Tibial nerve (tissue), 4 donors: ENCODE measurements at regions not wholly inside any gene's neighbourhood (a gene's known extent, or its start where the extent isn't known, plus 50 kb on each side); places are given as distances from the start of the nearest gene placed in this dataset.
"Not testable (repeated sequence)": the region's sequence is repeated elsewhere in the genome, so short reads cannot be mapped to it uniquely, and the experiment has no call there.

Experiments
- DNase-seq, 2 donors: peaks; one replicate each; pipeline ENCODE4 v3.0.0-alpha.2; 2019; ENCODE audit warnings: low spot score in 2 of 2
- H3K27ac ChIP-seq, 4 donors: fragments of 200-600 bp; sonication (generic) in 3 of 4; one replicate each; pipeline ENCODE4 v1.5.1; 2017 to 2019; ENCODE audit warnings: mild to moderate bottlenecking in 1 of 4
- H3K27me3 ChIP-seq, 2 donors: fragments of 200-600 bp; sonication (generic) in 1 of 2; one replicate each; pipeline versions ENCODE4 v1.5.1 to v1.6.0; 2017 to 2019
- H3K36me3 ChIP-seq, 3 donors: fragments of 200-600 bp; sonication (generic); one replicate each; pipeline ENCODE4 v1.5.1; 2018 to 2019
- H3K4me1 ChIP-seq, 4 donors: fragments of 200-600 bp; sonication (generic) in 3 of 4; one replicate each; pipeline ENCODE4 v1.5.1; 2017 to 2019
- H3K4me3 ChIP-seq, 4 donors: fragments of 200-600 bp; sonication (generic) in 3 of 4; one replicate each; pipeline ENCODE4 v1.5.1; 2017 to 2019; ENCODE audit warnings: mild to moderate bottlenecking in 1 of 4, moderate library complexity in 1 of 4
- H3K9me3 ChIP-seq, 4 donors: fragments of 200-600 bp; sonication (generic) in 3 of 4; one replicate each; pipeline ENCODE4 v1.5.1; 2017 to 2019
- EP300 ChIP-seq, 2 donors: sonication (generic); formaldehyde crosslinking; IDR thresholded peaks; one replicate each; pipeline ENCODE4 v1.6.1; 2017; ENCODE audit warnings: antibody characterized with exemption in 2 of 2, mild to moderate bottlenecking in 1 of 2
- POLR2A ChIP-seq, 2 donors: fragments of 450-650 bp; IDR thresholded peaks; one replicate each; pipeline ENCODE4 v1.6.1; 2017; ENCODE audit warnings: antibody characterized with exemption in 2 of 2, mild to moderate bottlenecking in 2 of 2, moderate library complexity in 2 of 2
- WGBS, 2 donors: methylation state at CpG; one replicate each; pipeline ENCODE4 v1.1.5; 2018; 5-methylcytosine and 5-hydroxymethylcytosine counted together
- TF ChIP-seq, protein P1 (sequence below), 5 experiments: fragments of 200-600 bp in 3 of 5; fragments of 450-650 bp in 2 of 5; sonication (generic) in 3 of 5; IDR thresholded peaks; one replicate each; pipeline ENCODE4 v1.5.1; 2016 to 2019; ENCODE audit warnings: antibody characterized with exemption in 5 of 5, mild to moderate bottlenecking in 3 of 5, moderate library complexity in 2 of 5

DNA sequence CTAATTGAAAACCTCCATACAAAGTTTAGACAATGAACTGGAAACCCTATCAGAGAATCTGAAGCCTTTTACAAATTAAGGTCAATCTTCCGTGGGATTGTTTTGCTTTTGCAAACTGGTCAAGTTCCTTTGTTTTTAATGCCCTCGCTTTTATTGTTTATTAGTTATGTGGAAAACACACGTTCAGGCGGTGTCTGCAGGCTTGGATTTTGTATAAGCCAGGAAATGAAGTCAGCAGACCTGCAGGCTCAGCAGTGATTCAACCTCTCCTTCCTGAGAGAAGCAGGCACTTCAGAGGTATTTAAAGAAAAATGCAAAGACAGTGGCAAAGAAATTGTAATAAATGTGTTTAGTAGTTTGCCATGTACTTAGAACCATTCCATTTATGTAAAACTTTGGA is 103.4 kb upstream of the PDE10A start:
- Histone ChIP-seq H3K36me3 (no peaks in the 10 kb centered on the region), H3K4me3 (no peak overlapping the region), H3K27me3 (no peaks in the 10 kb centered on the region), H3K27ac (no peak overlapping the region), H3K9me3 (peaks cover 0 to 5% (median 0%) of the 10 kb centered on the region in 4 donors), H3K4me1 (no peaks in the 10 kb centered on the region)
- no peak for DNase-seq
- no peak for TF ChIP-seq POLR2A (IDR thresholded peaks at IDR 0.05)
- no peak for TF ChIP-seq EP300 (IDR thresholded peaks at IDR 0.05)
- TF ChIP-seq, protein P1, sequence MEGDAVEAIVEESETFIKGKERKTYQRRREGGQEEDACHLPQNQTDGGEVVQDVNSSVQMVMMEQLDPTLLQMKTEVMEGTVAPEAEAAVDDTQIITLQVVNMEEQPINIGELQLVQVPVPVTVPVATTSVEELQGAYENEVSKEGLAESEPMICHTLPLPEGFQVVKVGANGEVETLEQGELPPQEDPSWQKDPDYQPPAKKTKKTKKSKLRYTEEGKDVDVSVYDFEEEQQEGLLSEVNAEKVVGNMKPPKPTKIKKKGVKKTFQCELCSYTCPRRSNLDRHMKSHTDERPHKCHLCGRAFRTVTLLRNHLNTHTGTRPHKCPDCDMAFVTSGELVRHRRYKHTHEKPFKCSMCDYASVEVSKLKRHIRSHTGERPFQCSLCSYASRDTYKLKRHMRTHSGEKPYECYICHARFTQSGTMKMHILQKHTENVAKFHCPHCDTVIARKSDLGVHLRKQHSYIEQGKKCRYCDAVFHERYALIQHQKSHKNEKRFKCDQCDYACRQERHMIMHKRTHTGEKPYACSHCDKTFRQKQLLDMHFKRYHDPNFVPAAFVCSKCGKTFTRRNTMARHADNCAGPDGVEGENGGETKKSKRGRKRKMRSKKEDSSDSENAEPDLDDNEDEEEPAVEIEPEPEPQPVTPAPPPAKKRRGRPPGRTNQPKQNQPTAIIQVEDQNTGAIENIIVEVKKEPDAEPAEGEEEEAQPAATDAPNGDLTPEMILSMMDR (IDR thresholded peaks at IDR 0.05), result no peak
- WGBS, 2 donors, result 56 to 59% methylated on average over 4 of the region's 4 CpGs

DNA sequence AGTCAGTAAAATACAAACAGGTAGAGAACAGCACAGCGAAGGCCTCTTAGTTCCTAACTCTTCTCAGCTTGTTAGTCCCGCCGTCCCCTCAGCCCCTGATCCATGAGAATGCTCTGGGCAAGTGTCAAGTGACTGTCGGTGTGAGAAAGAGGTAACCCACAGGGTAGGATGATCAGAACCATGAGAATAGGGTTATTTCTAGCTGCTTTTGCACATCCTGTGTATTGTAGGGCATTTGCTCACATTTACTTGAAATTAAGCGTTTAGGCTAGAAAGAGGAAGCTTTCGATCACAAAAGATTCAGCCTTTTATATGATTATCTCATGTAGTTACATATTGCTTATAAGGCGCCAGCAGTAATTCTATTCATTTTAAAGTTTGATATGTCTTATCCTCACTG is 103.0 kb upstream of the PDE10A start:
- WGBS, 2 donors, result 85 to 87% methylated on average over 7 of the region's 7 CpGs
- no peak overlapping the region for H3K27ac ChIP-seq
- no peaks in the 10 kb centered on the region for H3K4me1 ChIP-seq

DNA sequence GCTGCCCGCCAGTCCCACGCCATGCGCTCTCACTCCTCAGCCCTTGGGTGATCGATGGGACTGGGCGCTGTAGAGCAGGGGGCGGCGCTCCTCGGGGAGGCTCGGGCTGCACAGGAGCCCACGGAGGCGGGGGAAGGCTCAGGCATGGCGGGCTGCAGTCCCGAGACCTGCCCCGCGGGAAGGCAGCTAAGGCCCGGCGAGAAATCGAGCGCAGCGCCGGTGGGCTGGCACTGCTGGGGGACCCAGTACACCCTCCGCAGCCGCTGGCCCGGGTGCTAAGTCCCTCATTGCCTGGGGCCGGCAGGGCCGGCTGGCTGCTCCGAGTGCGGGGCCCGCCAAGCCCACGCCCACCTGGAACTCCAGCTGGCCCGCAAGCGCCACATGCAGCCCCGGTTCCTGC is 102.2 kb upstream of the PDE10A start:
- not testable (repeated sequence) for H3K4me1 ChIP-seq, H3K27ac ChIP-seq, H3K9me3 ChIP-seq, DNase-seq, H3K36me3 ChIP-seq, H3K27me3 ChIP-seq, H3K4me3 ChIP-seq
- WGBS, 2 donors, result 88 to 97% methylated on average over 14 to 19 of the region's 33 CpGs

More for the DNA sequence above, 103.0 kb upstream of the PDE10A start:
- Histone ChIP-seq H3K4me3 (no peak overlapping the region), H3K36me3 (no peaks in the 10 kb centered on the region), H3K27me3 (no peaks in the 10 kb centered on the region), H3K9me3 (peaks cover 0 to 5% (median 0%) of the 10 kb centered on the region in 4 donors)
- TF ChIP-seq, protein P1 (IDR thresholded peaks at IDR 0.05), result no peak
- TF ChIP-seq POLR2A (IDR thresholded peaks at IDR 0.05), result no peak
- DNase-seq, result no peak

DNA sequence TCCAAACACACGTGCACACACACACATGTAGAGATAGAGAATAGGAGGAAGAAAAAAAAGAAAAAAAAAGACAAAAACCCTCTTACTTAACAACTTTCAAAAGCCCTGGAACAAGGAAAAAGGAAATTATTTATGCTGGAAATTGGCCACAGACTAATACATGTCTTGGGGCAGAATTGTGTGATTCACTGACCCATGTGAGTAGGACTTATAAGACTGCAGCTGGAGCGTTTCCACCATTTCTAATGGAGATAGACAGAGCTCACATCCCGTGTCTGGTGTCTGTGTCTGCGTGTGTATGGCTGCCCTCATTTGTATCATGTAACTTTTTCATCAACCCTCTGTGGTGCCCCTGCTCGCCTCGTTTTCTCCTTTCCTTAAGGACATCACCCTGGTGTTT is 99.8 kb upstream of the PDE10A start:
- 79 to 83% methylated on average over 6 of the region's 6 CpGs for WGBS, 2 donors
- H3K9me3 ChIP-seq, result peaks cover 0 to 5% (median 0%) of the 10 kb centered on the region in 4 donors
- TF ChIP-seq, protein P1 (IDR thresholded peaks at IDR 0.05), result no peak
- TF ChIP-seq POLR2A (IDR thresholded peaks at IDR 0.05) (no peak), EP300 (IDR thresholded peaks at IDR 0.05) (no peak)

DNA sequence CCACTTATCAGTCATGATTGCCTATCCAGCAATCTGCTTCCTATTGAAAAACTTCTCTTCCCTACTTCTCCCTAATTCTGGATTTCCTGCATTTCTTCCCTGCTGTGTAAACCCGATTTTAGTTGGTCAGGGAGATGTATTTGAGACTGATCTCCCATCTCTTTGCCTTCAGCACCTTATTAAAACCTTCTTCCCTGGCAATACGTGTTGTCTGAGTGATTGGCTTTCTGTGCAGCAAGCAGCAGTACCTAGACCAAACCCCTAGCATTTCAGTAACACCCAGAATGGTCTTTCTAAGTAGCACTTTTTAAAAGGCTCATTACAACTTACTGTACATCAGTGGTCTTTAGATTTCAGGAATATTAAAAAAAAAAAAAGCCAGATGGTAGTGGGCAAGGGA is 99.1 kb upstream of the PDE10A start:
- Histone ChIP-seq H3K36me3 (no peaks in the 10 kb centered on the region), H3K27ac (no peak overlapping the region), H3K4me1 (no peaks in the 10 kb centered on the region), H3K4me3 (no peak overlapping the region), H3K9me3 (peaks cover 0 to 5% (median 0%) of the 10 kb centered on the region in 4 donors), H3K27me3 (no peaks in the 10 kb centered on the region)
- TF ChIP-seq, protein P1 (IDR thresholded peaks at IDR 0.05), result no peak
- TF ChIP-seq POLR2A (IDR thresholded peaks at IDR 0.05) (no peak), EP300 (IDR thresholded peaks at IDR 0.05) (no peak)
- 84 to 87% methylated on average over 2 of the region's 2 CpGs for WGBS, 2 donors
- no peak for DNase-seq

More for the DNA sequence above, 99.8 kb upstream of the PDE10A start:
- Histone ChIP-seq H3K4me3 (no peak overlapping the region), H3K27me3 (no peaks in the 10 kb centered on the region), H3K36me3 (no peaks in the 10 kb centered on the region), H3K27ac (no peak overlapping the region), H3K4me1 (no peaks in the 10 kb centered on the region)
- no peak for DNase-seq

DNA sequence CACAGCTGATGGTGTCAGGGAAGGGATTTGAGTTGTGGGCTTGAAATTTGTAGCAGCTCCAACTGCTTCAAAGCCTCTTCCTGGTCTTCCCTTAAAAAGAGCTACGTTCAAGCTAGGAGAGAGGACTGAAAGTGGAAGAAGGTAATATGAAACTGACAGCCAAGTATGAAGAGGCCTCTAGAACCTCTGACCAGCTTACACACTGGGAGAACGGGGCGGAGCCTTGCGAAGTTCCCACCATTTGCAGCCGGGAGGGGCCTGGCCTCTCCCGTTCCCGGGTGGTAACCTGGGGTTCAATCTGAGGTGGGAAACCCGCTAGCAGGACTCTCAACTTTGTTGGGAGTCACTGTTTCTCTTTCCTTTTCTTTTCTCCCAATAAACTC is 97.8 kb upstream of the PDE10A start:
- no peak for TF ChIP-seq POLR2A (IDR thresholded peaks at IDR 0.05)
- Histone ChIP-seq H3K9me3 (peaks cover 0 to 5% (median 0%) of the 10 kb centered on the region in 4 donors), H3K27me3 (no peaks in the 10 kb centered on the region), H3K27ac (no peak overlapping the region), H3K36me3 (no peaks in the 10 kb centered on the region), H3K4me1 (no peaks in the 10 kb centered on the region), H3K4me3 (no peak overlapping the region)
- DNase-seq, result no peak
- WGBS, 2 donors, result 91 to 94% methylated on average over 8 of the region's 8 CpGs
